RWPE1 (cell line): ENCODE measurements at regions not wholly inside any gene's neighbourhood (a gene's known extent, or its start where the extent isn't known, plus 50 kb on each side); places are given as distances from the start of the nearest gene placed in this dataset.
"Not testable (repeated sequence)": the region's sequence is repeated elsewhere in the genome, so short reads cannot be mapped to it uniquely, and the experiment has no call there.

Experiments
- CTCF ChIA-PET: fragments of 350-600 bp; sonication (Branson Sonifier 250); formaldehyde crosslinking; extraction: SDS; loops from one replicate; lab custom pipeline; 2021; lab: Yijun Ruan, JAX
- POLR2A ChIA-PET: fragments of 400-600 bp; formaldehyde crosslinking; extraction: SDS; loops from one replicate; lab custom pipeline; 2020; ENCODE audit warnings: antibody characterized with exemption; ENCODE audit not compliant: low non-redundant PET; lab: Yijun Ruan, JAX
- DNase-seq: peaks from one replicate; pipeline ENCODE4 v3.0.0; 2012; ENCODE audit warnings: low spot score
- H3K27ac ChIP-seq: fragments of 450-650 bp; 2 replicates; pipeline ENCODE4 v1.5.1; 2017
- CTCF ChIP-seq: fragments of 450-650 bp; conservative IDR thresholded peaks from 2 replicates; pipeline ENCODE4 v1.5.1; 2017; ENCODE audit warnings: low read depth, mild to moderate bottlenecking

GRCh38 chr3:139185527-139185926 lies 140.8 kb upstream of the PRR23C start:
- ChIA-PET POLR2A (no interaction called here), CTCF (no interaction called here)
- no peak for TF ChIP-seq CTCF
- DNase-seq: no peak
- H3K27ac ChIP-seq: no peak overlapping the region

- no peak for DNase-seq
- TF ChIP-seq CTCF: no peak
- ChIA-PET POLR2A (no interaction called here), CTCF (no interaction called here)
- no peak overlapping the region for H3K27ac ChIP-seq
These were observed 142.5 kb upstream of the PRR23C start for GRCh38 chr3:139187154-139187553.

GRCh38 chr3:139187648-139188047 lies 143.0 kb upstream of the PRR23C start:
- ChIA-PET POLR2A (no interaction called here), CTCF (interaction anchor here (0.6 kb wide), 1 partner anchor 10 kb away, joined by 7 read pairs; no protein-coding TSS in a partner anchor)
- no peak for DNase-seq
- TF ChIP-seq CTCF: no peak
- no peak overlapping the region for H3K27ac ChIP-seq

DNA sequence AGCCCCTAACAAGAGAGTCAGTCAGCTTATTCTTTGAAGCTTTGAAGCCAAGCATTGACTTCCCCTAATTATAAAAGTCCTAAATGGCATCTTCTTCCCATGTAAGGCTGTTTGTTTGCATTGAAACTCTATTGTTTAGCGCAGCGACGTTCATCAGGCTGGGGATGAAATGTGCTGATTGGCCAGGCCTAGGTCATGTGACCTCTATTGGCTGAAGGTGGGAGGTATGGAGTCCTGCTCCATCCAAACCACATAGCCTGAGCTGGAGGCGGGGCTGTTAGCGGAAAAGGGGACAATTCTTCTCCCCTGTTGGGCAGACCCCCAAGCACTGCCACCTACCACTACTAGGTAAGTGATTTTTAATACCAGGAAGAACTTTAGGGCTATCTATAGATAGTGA lies 145.3 kb upstream of the PRR23C start:
- H3K27ac ChIP-seq: no peak overlapping the region
- DNase-seq: no peak
- no peak for TF ChIP-seq CTCF
- ChIA-PET CTCF (interaction anchor here (0.6 kb wide), 1 partner anchor 332 kb away, joined by 7 read pairs; no protein-coding TSS in a partner anchor), POLR2A (no interaction called here)

- H3K27ac ChIP-seq, POLR2A ChIA-PET, DNase-seq, CTCF ChIA-PET: not testable (repeated sequence)
These were observed 149.4 kb upstream of the MRPS22 start for GRCh38 chr3:139194421-139194820.

- POLR2A ChIA-PET: not testable (repeated sequence)
These were observed 147.7 kb upstream of the MRPS22 start for GRCh38 chr3:139196146-139196545.

GRCh38 chr3:139197251-139197650 lies 146.6 kb upstream of the MRPS22 start:
- DNase-seq: no peak
- TF ChIP-seq CTCF: no peak
- POLR2A ChIA-PET: no interaction called here
- CTCF ChIA-PET: interaction anchor here (0.7 kb wide), 1 partner anchor 9 kb away, joined by 7 read pairs; no protein-coding TSS in a partner anchor
- no peak overlapping the region for H3K27ac ChIP-seq

More at GRCh38 chr3:139196146-139196545, 147.7 kb upstream of the MRPS22 start:
- H3K27ac ChIP-seq, CTCF ChIA-PET, DNase-seq: not testable (repeated sequence)

GRCh38 chr3:139198186-139198585 lies 145.6 kb upstream of the MRPS22 start:
- no peak for DNase-seq
- ChIA-PET CTCF (no interaction called here), POLR2A (no interaction called here)
- TF ChIP-seq CTCF: no peak
- no peak overlapping the region for H3K27ac ChIP-seq
